Uterus (tissue), 3 donors: ENCODE measurements at regions not wholly inside any gene's neighbourhood (a gene's known extent, or its start where the extent isn't known, plus 50 kb on each side); places are given as distances from the start of the nearest gene placed in this dataset.
A peak's percentile ranks its signal among the peaks of the same experiment; 100 is the strongest.

Experiments
- DNase-seq, 2 donors: peaks; one replicate each; pipeline ENCODE4 v3.0.0-alpha.2; 2019 to 2020
- H3K27ac ChIP-seq, 2 donors: fragments of 200-600 bp; sonication (generic); 1 replicate in 1 of 2; 2 replicates in 1 of 2; pipeline ENCODE4 v1.5.1; 2016 to 2018
- H3K27me3 ChIP-seq, 2 donors: fragments of 200-600 bp; sonication (generic); one replicate each; pipeline ENCODE4 v1.5.1; 2018 to 2019; ENCODE audit warnings: control low read depth in 1 of 2
- H3K36me3 ChIP-seq, 2 donors: fragments of 200-600 bp; sonication (generic); one replicate each; pipeline ENCODE4 v1.5.1; 2019; ENCODE audit warnings: control low read depth in 1 of 2
- H3K4me1 ChIP-seq, 2 donors: fragments of 200-600 bp; sonication (generic); one replicate each; pipeline ENCODE4 v1.5.1; 2018 to 2019; ENCODE audit warnings: control low read depth in 1 of 2
- H3K4me3 ChIP-seq, 2 donors: fragments of 200-600 bp; sonication (generic); 1 replicate in 1 of 2; 2 replicates in 1 of 2; pipeline ENCODE4 v1.5.1; 2018 to 2019; ENCODE audit warnings: mild to moderate bottlenecking in 1 of 2
- H3K9me3 ChIP-seq, 2 donors: fragments of 200-600 bp; sonication (generic); one replicate each; pipeline ENCODE4 v1.5.1; 2019; ENCODE audit warnings: control low read depth in 1 of 2
- CTCF ChIP-seq, 4 experiments: fragments of 200-600 bp in 2 of 4; fragments of 450-650 bp in 2 of 4; sonication (generic) in 2 of 4; IDR thresholded peaks; one replicate each; pipeline ENCODE4 v1.5.1; 2016 to 2019; ENCODE audit warnings: antibody characterized with exemption in 4 of 4, mild to moderate bottlenecking in 2 of 4, moderate library complexity in 1 of 4
- POLR2A ChIP-seq, 2 donors: fragments of 450-650 bp; IDR thresholded peaks; one replicate each; pipeline ENCODE4 v1.6.1; 2016; ENCODE audit warnings: antibody characterized with exemption in 2 of 2, mild to moderate bottlenecking in 1 of 2, moderate library complexity in 1 of 2
- intact Hi-C: fragments of 100-400 bp; cut with DNase I; formaldehyde crosslinking; loops from one replicate; pipeline ENCODE4 v1.15.1; 2023; ENCODE audit warnings: low total_unique reads
- donor health status: DM: yes; HTN: yes; CAD: no.

GRCh38 chr15:97224191-97224641, 736.3 kb upstream of the ARRDC4 start:
- Histone ChIP-seq H3K4me3 (no peak overlapping the region), H3K9me3 (no peaks in the 10 kb centered on the region), H3K36me3 (no peaks in the 10 kb centered on the region), H3K27ac (no peak overlapping the region), H3K27me3 (no peaks in the 10 kb centered on the region), H3K4me1 (no peaks in the 10 kb centered on the region)
- intact Hi-C loops: no loop called here
- no peak for DNase-seq
- TF ChIP-seq CTCF (IDR thresholded peaks at IDR 0.05): no peak
- no peak for TF ChIP-seq POLR2A (IDR thresholded peaks at IDR 0.05)

GRCh38 chr15:97234851-97235610, 725.5 kb upstream of the ARRDC4 start:
- Histone ChIP-seq H3K36me3 (no peaks in the 10 kb centered on the region), H3K27me3 (no peaks in the 10 kb centered on the region), H3K9me3 (no peaks in the 10 kb centered on the region), H3K4me3 (peak overlapping the region in 1 of 2 donors; percentile 8), H3K4me1 (no peaks in the 10 kb centered on the region), H3K27ac (no peak overlapping the region)
- DNase-seq: peak; percentile 58 to 65
- TF ChIP-seq POLR2A (IDR thresholded peaks at IDR 0.05) (no peak), CTCF (IDR thresholded peaks at IDR 0.05) (peak; percentile 73 to 91 (median 82))
- intact Hi-C loops: no loop called here

- intact Hi-C loops: no loop called here
- Histone ChIP-seq H3K9me3 (no peaks in the 10 kb centered on the region), H3K4me1 (no peaks in the 10 kb centered on the region), H3K36me3 (no peaks in the 10 kb centered on the region), H3K27ac (no peak overlapping the region), H3K27me3 (no peaks in the 10 kb centered on the region), H3K4me3 (peak overlapping the region in 1 of 2 donors; percentile 8)
- TF ChIP-seq CTCF (IDR thresholded peaks at IDR 0.05): no peak
- TF ChIP-seq POLR2A (IDR thresholded peaks at IDR 0.05): no peak
- DNase-seq: no peak
These were observed 724.9 kb upstream of the ARRDC4 start for GRCh38 chr15:97235611-97235985.

- Histone ChIP-seq H3K27me3 (no peaks in the 10 kb centered on the region), H3K4me1 (no peaks in the 10 kb centered on the region), H3K4me3 (no peak overlapping the region), H3K36me3 (no peaks in the 10 kb centered on the region), H3K9me3 (no peaks in the 10 kb centered on the region), H3K27ac (no peak overlapping the region)
- TF ChIP-seq POLR2A (IDR thresholded peaks at IDR 0.05) (no peak), CTCF (IDR thresholded peaks at IDR 0.05) (no peak)
- no peak for DNase-seq
- intact Hi-C loops: no loop called here
These were observed 724.4 kb upstream of the ARRDC4 start for GRCh38 chr15:97236140-97236539.

- no peaks in the 10 kb centered on the region for H3K27me3 ChIP-seq
- no peak overlapping the region for H3K27ac ChIP-seq
- no peaks in the 10 kb centered on the region for H3K9me3 ChIP-seq
- no peak overlapping the region for H3K4me3 ChIP-seq
- DNase-seq: no peak
- intact Hi-C loops: no loop called here
- TF ChIP-seq CTCF (IDR thresholded peaks at IDR 0.05) (no peak), POLR2A (IDR thresholded peaks at IDR 0.05) (no peak)
- no peaks in the 10 kb centered on the region for H3K36me3 ChIP-seq
- H3K4me1 ChIP-seq: no peaks in the 10 kb centered on the region
These were observed 723.3 kb upstream of the ARRDC4 start for GRCh38 chr15:97237160-97237559.
